ENCODE measurements at regions not wholly inside any gene's neighbourhood (a gene's known extent, or its start where the extent isn't known, plus 50 kb on each side); places are given as distances from the start of the nearest gene placed in this dataset.

GRCh38 chr10:25076506-25077177 is 60.2 kb downstream of the THNSL1 start:
- Histone ChIP-seq H3K4me1 (ENCODE audit: control insufficient read depth in 1 of 2, insufficient read depth in 2 of 2, low read length in 2 of 2) (peaks cover 0 to 7% of the 10 kb centered on the region in 2 donors), H3K36me3 (ENCODE audit: control insufficient read depth in 1 of 2, insufficient read depth in 2 of 2, low read length in 1 of 2) (no peaks in the 10 kb centered on the region), H3K27me3 (ENCODE audit: control insufficient read depth in 1 of 2, insufficient read depth in 2 of 2, low read length in 1 of 2) (no peaks in the 10 kb centered on the region), H3K27ac (ENCODE audit: low read depth in 1 of 2, low read length in 2 of 2) (no peak overlapping the region), H3K4me3 (ENCODE audit: low read length in 2 of 2) (no peak overlapping the region), H3K9me3 (ENCODE audit: control insufficient read depth, low read length) (no peaks in the 10 kb centered on the region)
- 91 to 92% methylated on average over 9 of the region's 9 CpGs for WGBS, 2 donors
- ATAC-seq (ENCODE audit: low FRiP score) (no peak), DNase-seq (no peak)
- intact Hi-C loops (cut with DNase I) = no loop called here

GRCh38 chr10:25078658-25079431 is 62.4 kb downstream of the THNSL1 start:
- peaks cover 1 to 10% of the 10 kb centered on the region in 2 donors for H3K4me1 ChIP-seq (ENCODE audit: control insufficient read depth in 1 of 2, insufficient read depth in 2 of 2, low read length in 2 of 2)
- no peak for ATAC-seq (ENCODE audit: low FRiP score)
- H3K4me3 ChIP-seq (ENCODE audit: low read length in 2 of 2) = no peak overlapping the region
- DNase-seq = no peak
- 61% methylated on average over 7 of the region's 7 CpGs for WGBS, 2 donors
- intact Hi-C loops (cut with DNase I) = no loop called here
- H3K27me3 ChIP-seq (ENCODE audit: control insufficient read depth in 1 of 2, insufficient read depth in 2 of 2, low read length in 1 of 2) = no peaks in the 10 kb centered on the region
- H3K27ac ChIP-seq (ENCODE audit: low read depth in 1 of 2, low read length in 2 of 2) = no peak overlapping the region
- H3K36me3 ChIP-seq (ENCODE audit: control insufficient read depth in 1 of 2, insufficient read depth in 2 of 2, low read length in 1 of 2) = no peaks in the 10 kb centered on the region
- no peaks in the 10 kb centered on the region for H3K9me3 ChIP-seq (ENCODE audit: control insufficient read depth, low read length)

GRCh38 chr10:25080880-25081581 is 64.6 kb downstream of the THNSL1 start:
- intact Hi-C loops (cut with DNase I) = loop anchor here (1.0 to 5.0 kb wide), 3 partner anchors 64 to 439 kb away; partner anchors contain the start of genes ENKUR (in 2 of the 2) and THNSL1 (in 2 of the 2)
- ATAC-seq (ENCODE audit: low FRiP score) (peak; percentile 93), DNase-seq (peak; percentile 87 to 90)
- Histone ChIP-seq H3K9me3 (ENCODE audit: control insufficient read depth, low read length) (no peaks in the 10 kb centered on the region), H3K4me3 (ENCODE audit: low read length in 2 of 2) (no peak overlapping the region), H3K27ac (ENCODE audit: low read depth in 1 of 2, low read length in 2 of 2) (peak overlapping the region in 1 of 2 donors; percentile 79), H3K4me1 (ENCODE audit: control insufficient read depth in 1 of 2, insufficient read depth in 2 of 2, low read length in 2 of 2) (peaks cover 1 to 10% of the 10 kb centered on the region in 2 donors), H3K27me3 (ENCODE audit: control insufficient read depth in 1 of 2, insufficient read depth in 2 of 2, low read length in 1 of 2) (no peaks in the 10 kb centered on the region), H3K36me3 (ENCODE audit: control insufficient read depth in 1 of 2, insufficient read depth in 2 of 2, low read length in 1 of 2) (no peaks in the 10 kb centered on the region)
- 1 to 2% methylated on average over 9 of the region's 9 CpGs for WGBS, 2 donors

GRCh38 chr10:25082276-25083204 is 66.1 kb downstream of the THNSL1 start:
- Histone ChIP-seq H3K4me1 (ENCODE audit: control insufficient read depth in 1 of 2, insufficient read depth in 2 of 2, low read length in 2 of 2) (peaks cover 1 to 10% of the 10 kb centered on the region in 2 donors), H3K4me3 (ENCODE audit: low read length in 2 of 2) (no peak overlapping the region), H3K27me3 (ENCODE audit: control insufficient read depth in 1 of 2, insufficient read depth in 2 of 2, low read length in 1 of 2) (no peaks in the 10 kb centered on the region), H3K36me3 (ENCODE audit: control insufficient read depth in 1 of 2, insufficient read depth in 2 of 2, low read length in 1 of 2) (no peaks in the 10 kb centered on the region), H3K9me3 (ENCODE audit: control insufficient read depth, low read length) (no peaks in the 10 kb centered on the region), H3K27ac (ENCODE audit: low read depth in 1 of 2, low read length in 2 of 2) (peak overlapping the region in 1 of 2 donors; percentile 64)
- 26 to 31% methylated on average over 8 of the region's 8 CpGs for WGBS, 2 donors
- no peak for DNase-seq
- intact Hi-C loops (cut with DNase I) = loop anchor here (5.0 kb wide), 2 partner anchors 65 to 440 kb away; partner anchors contain the start of genes ENKUR (in 1 of the 2) and THNSL1 (in 1 of the 2)
- no peak for ATAC-seq (ENCODE audit: low FRiP score)

- Histone ChIP-seq H3K27me3 (ENCODE audit: control insufficient read depth in 1 of 2, insufficient read depth in 2 of 2, low read length in 1 of 2) (no peaks in the 10 kb centered on the region), H3K9me3 (ENCODE audit: control insufficient read depth, low read length) (no peaks in the 10 kb centered on the region), H3K36me3 (ENCODE audit: control insufficient read depth in 1 of 2, insufficient read depth in 2 of 2, low read length in 1 of 2) (no peaks in the 10 kb centered on the region), H3K4me3 (ENCODE audit: low read length in 2 of 2) (no peak overlapping the region), H3K27ac (ENCODE audit: low read depth in 1 of 2, low read length in 2 of 2) (no peak overlapping the region), H3K4me1 (ENCODE audit: control insufficient read depth in 1 of 2, insufficient read depth in 2 of 2, low read length in 2 of 2) (peaks cover 1 to 10% of the 10 kb centered on the region in 2 donors)
- ATAC-seq (ENCODE audit: low FRiP score) = no peak
- no peak for DNase-seq
- intact Hi-C loops (cut with DNase I) = loop anchor here (5.0 kb wide), 2 partner anchors 66 to 441 kb away; partner anchors contain the start of genes ENKUR (in 1 of the 2) and THNSL1 (in 1 of the 2)
- WGBS, 2 donors = 95% methylated on average over 11 of the region's 11 CpGs
Observed at GRCh38 chr10:25083546-25084111, 67.2 kb downstream of the THNSL1 start.

GRCh38 chr10:25084447-25084846 is 68.0 kb downstream of the THNSL1 start:
- no peaks in the 10 kb centered on the region for H3K27me3 ChIP-seq (ENCODE audit: control insufficient read depth in 1 of 2, insufficient read depth in 2 of 2, low read length in 1 of 2)
- no peak overlapping the region for H3K27ac ChIP-seq (ENCODE audit: low read depth in 1 of 2, low read length in 2 of 2)
- 95% methylated on average over 3 of the region's 3 CpGs for WGBS, 2 donors
- H3K4me3 ChIP-seq (ENCODE audit: low read length in 2 of 2) = no peak overlapping the region
- intact Hi-C loops (cut with DNase I) = loop anchor here (5.0 kb wide), 2 partner anchors 67 to 442 kb away; partner anchors contain the start of genes ENKUR (in 1 of the 2) and THNSL1 (in 1 of the 2)
- H3K4me1 ChIP-seq (ENCODE audit: control insufficient read depth in 1 of 2, insufficient read depth in 2 of 2, low read length in 2 of 2) = peaks cover 1 to 6% of the 10 kb centered on the region in 2 donors
- no peaks in the 10 kb centered on the region for H3K36me3 ChIP-seq (ENCODE audit: control insufficient read depth in 1 of 2, insufficient read depth in 2 of 2, low read length in 1 of 2)
- H3K9me3 ChIP-seq (ENCODE audit: control insufficient read depth, low read length) = no peaks in the 10 kb centered on the region
- ATAC-seq (ENCODE audit: low FRiP score) (no peak), DNase-seq (no peak)

GRCh38 chr10:25094590-25094989 is 78.2 kb downstream of the THNSL1 start:
- Histone ChIP-seq H3K9me3 (ENCODE audit: control insufficient read depth, low read length) (no peaks in the 10 kb centered on the region), H3K4me1 (ENCODE audit: control insufficient read depth in 1 of 2, insufficient read depth in 2 of 2, low read length in 2 of 2) (no peaks in the 10 kb centered on the region), H3K27me3 (ENCODE audit: control insufficient read depth in 1 of 2, insufficient read depth in 2 of 2, low read length in 1 of 2) (no peaks in the 10 kb centered on the region), H3K36me3 (ENCODE audit: control insufficient read depth in 1 of 2, insufficient read depth in 2 of 2, low read length in 1 of 2) (no peaks in the 10 kb centered on the region), H3K4me3 (ENCODE audit: low read length in 2 of 2) (no peak overlapping the region), H3K27ac (ENCODE audit: low read depth in 1 of 2, low read length in 2 of 2) (no peak overlapping the region)
- intact Hi-C loops (cut with DNase I) = no loop called here
- ATAC-seq (ENCODE audit: low FRiP score) = no peak
- DNase-seq = no peak

Measured in aorta (tissue), 5 donors.